A549 (cell line): ENCODE measurements at regions not wholly inside any gene's neighbourhood (a gene's known extent, or its start where the extent isn't known, plus 50 kb on each side); places are given as distances from the start of the nearest gene placed in this dataset.
A peak's percentile ranks its signal among the peaks of the same experiment; 100 is the strongest.

Experiments used
- ATAC-seq, 2 experiments: fragments of 200-7000 bp in 1 of 2; fragments of >200 bp in 1 of 2; cut with Nextera tagmentation in 1 of 2; cut with Tn5 transposase in 1 of 2; 3 replicates each; pipeline versions ENCODE4 v1.8.0 to v1.9.1; 2018 to 2020; ENCODE audit warnings: mild to moderate bottlenecking in 1 of 2, moderate library complexity in 1 of 2
- CTCF ChIA-PET: fragments of 300-600 bp; sonication (Branson Sonifier 250); formaldehyde crosslinking; extraction: SDS; loops from one replicate; lab custom pipeline; 2021; ENCODE audit warnings: antibody characterized with exemption, inconsistent platforms; lab: Yijun Ruan, JAX
- POLR2A ChIA-PET: fragments of 350-600 bp; formaldehyde crosslinking; extraction: SDS; loops from one replicate; lab custom pipeline; 2021; ENCODE audit warnings: antibody characterized with exemption, inconsistent platforms; lab: Yijun Ruan, JAX
- DNase-seq, 2 experiments: peaks; one replicate each; pipeline versions ENCODE4 v3.0.0 to v3.0.0-alpha.2; 2011 to 2016; ENCODE audit warnings: low read depth in 1 of 2, low spot score in 1 of 2
- FAIRE-seq: peaks from 2 replicates; lab custom pipeline; 2011; peaks lifted over from hg19 to GRCh38; lab: Jason Lieb, UNC
- H3K27ac ChIP-seq, 2 experiments: fragments of >200 bp; sonication (Bioruptor Twin); formaldehyde crosslinking; 3 replicates each; pipeline ENCODE4 v1.5.1; 2016 to 2017
- H3K4me1 ChIP-seq: fragments of >200 bp; sonication (Bioruptor Twin); formaldehyde crosslinking; 3 replicates; pipeline ENCODE4 v1.6.1; 2016
- H3K4me2 ChIP-seq: fragments of >200 bp; sonication (Bioruptor Twin); formaldehyde crosslinking; 3 replicates; pipeline ENCODE4 v1.6.1; 2016
- H3K4me3 ChIP-seq: fragments of >200 bp; sonication (Bioruptor Twin); formaldehyde crosslinking; 3 replicates; pipeline ENCODE4 v1.5.1; 2016
- H3K9me3 ChIP-seq: fragments of >200 bp; sonication (Bioruptor Twin); formaldehyde crosslinking; 3 replicates; pipeline ENCODE4 v1.6.1; 2016
- ATOH8 ChIP-seq: fragments of 250-450 bp; sonication (Bioruptor Pico); IDR thresholded peaks from 2 replicates; pipeline ENCODE4 v1.5.0; 2020; ENCODE audit warnings: low read depth, mild to moderate bottlenecking, moderate library complexity
- CBX2 ChIP-seq: fragments of 200-600 bp; sonication (generic); IDR thresholded peaks from 2 replicates; pipeline ENCODE4 v1.6.1; 2016; ENCODE audit warnings: low read depth, mild to moderate bottlenecking, borderline replicate concordance
- CBX8 ChIP-seq: fragments of 200-600 bp; sonication (generic); IDR thresholded peaks from 2 replicates; pipeline ENCODE4 v1.6.1; 2016
- CEBPB ChIP-seq, 2 experiments: fragments of >200 bp in 1 of 2; sonication (Bioruptor Twin) in 1 of 2; formaldehyde crosslinking in 1 of 2; IDR thresholded peaks; 2 replicates each; pipeline ENCODE4 v1.6.1; 2012 to 2016
- EHF ChIP-seq: fragments of 250-450 bp; sonication (Bioruptor Pico); IDR thresholded peaks from 2 replicates; pipeline ENCODE4 v1.5.0; 2020; ENCODE audit warnings: mild to moderate bottlenecking
- EHMT2 ChIP-seq: fragments of 200-600 bp; sonication (generic); IDR thresholded peaks from 2 replicates; pipeline ENCODE4 v1.6.1; 2016; ENCODE audit warnings: antibody characterized with exemption, low read depth, mild to moderate bottlenecking, moderate library complexity
- EP300 ChIP-seq, 2 experiments: fragments of >200 bp; sonication (Bioruptor Twin); formaldehyde crosslinking; IDR thresholded peaks; 2 replicates in 1 of 2; 3 replicates in 1 of 2; pipeline ENCODE4 v1.6.1; 2016 to 2017
- FOSL2 ChIP-seq, 2 experiments: fragments of 450-650 bp in 1 of 2; fragments of >200 bp in 1 of 2; sonication (Bioruptor Twin) in 1 of 2; formaldehyde crosslinking; IDR thresholded peaks; 2 replicates each; pipeline versions ENCODE4 v1.5.0 to v1.6.1; 2016 to 2020; ENCODE audit warnings: mild to moderate bottlenecking in 1 of 2, moderate library complexity in 1 of 2
- FOXS1 ChIP-seq: fragments of 250-450 bp; sonication (Bioruptor Pico); IDR thresholded peaks from 2 replicates; pipeline ENCODE4 v1.5.0; 2020; ENCODE audit warnings: mild to moderate bottlenecking, moderate library complexity
- GATA3 ChIP-seq: IDR thresholded peaks from 2 replicates; pipeline ENCODE4 v1.6.1; 2012; ENCODE audit warnings: borderline replicate concordance
- HDAC2 ChIP-seq: fragments of 200-600 bp; sonication (generic); IDR thresholded peaks from 2 replicates; pipeline ENCODE4 v1.6.1; 2016
- KDM1A ChIP-seq: fragments of 200-600 bp; sonication (generic); IDR thresholded peaks from 2 replicates; pipeline ENCODE4 v1.6.1; 2016; ENCODE audit warnings: low read depth, mild to moderate bottlenecking
- MAFK ChIP-seq: fragments of 450-650 bp; IDR thresholded peaks from 2 replicates; pipeline ENCODE4 v1.6.1; 2014; ENCODE audit not compliant: partially characterized antibody
- MAZ ChIP-seq: fragments of 150-350 bp; IDR thresholded peaks from 2 replicates; pipeline ENCODE4 v1.6.1; 2014; ENCODE audit warnings: antibody characterized with exemption, low read depth, low read length, borderline replicate concordance
- NFE2L2 ChIP-seq: fragments of 150-350 bp; conservative IDR thresholded peaks from 2 replicates; pipeline ENCODE4 v1.6.1; 2014; ENCODE audit warnings: low read length
- RCOR1 ChIP-seq: fragments of 150-350 bp; IDR thresholded peaks from 2 replicates; pipeline ENCODE4 v1.6.1; 2014; ENCODE audit warnings: antibody characterized with exemption, low read length, low read depth
- REST ChIP-seq: fragments of 200-600 bp; sonication (generic); IDR thresholded peaks from 2 replicates; pipeline ENCODE4 v1.6.1; 2016; ENCODE audit warnings: antibody characterized with exemption, mild to moderate bottlenecking, moderate library complexity
- SMC3 ChIP-seq: fragments of >200 bp; sonication (Bioruptor Twin); formaldehyde crosslinking; IDR thresholded peaks from 3 replicates; pipeline ENCODE4 v1.6.1; 2018; ENCODE audit warnings: inconsistent platforms
- USF2 ChIP-seq: fragments of 450-650 bp; IDR thresholded peaks from 2 replicates; pipeline ENCODE4 v1.6.1; 2014; ENCODE audit warnings: antibody characterized with exemption
- ZNF302 ChIP-seq: fragments of 250-450 bp; sonication (Bioruptor Pico); IDR thresholded peaks from 2 replicates; pipeline ENCODE4 v1.9.0; 2021; ENCODE audit warnings: inconsistent platforms, mild to moderate bottlenecking, moderate library complexity
- ZSCAN20 ChIP-seq: fragments of 250-450 bp; sonication (Bioruptor Pico); IDR thresholded peaks from 2 replicates; pipeline ENCODE4 v1.8.0; 2022; ENCODE audit warnings: mild to moderate bottlenecking, moderate library complexity
- WGBS: methylation state at CpG from one replicate; pipeline ENCODE4 v1.1.6; 2017; ENCODE audit errors: missing lambda C conversion rate; 5-methylcytosine and 5-hydroxymethylcytosine counted together

GRCh38 chr5:56518820-56519219 is 285.7 kb upstream of the ANKRD55 start:
- peaks cover 23% of the 10 kb centered on the region; the same call in 2 of the 3 replicates for H3K4me1 ChIP-seq
- 48% methylated on average over 4 of the region's 4 CpGs for WGBS
- no peak for TF ChIP-seq FOSL2 (IDR thresholded peaks at IDR 0.05)
- TF ChIP-seq FOSL2 (CRISPR knock-in tag; IDR thresholded peaks at IDR 0.05): no peak
- TF ChIP-seq ATOH8 (CRISPR knock-in tag): no peak
- TF ChIP-seq ZSCAN20 (CRISPR knock-in tag): no peak
- TF ChIP-seq SMC3: no peak
- no peak for TF ChIP-seq EHMT2
- TF ChIP-seq RCOR1: no peak
- TF ChIP-seq EP300 (IDR thresholded peaks at IDR 0.05): no peak
- TF ChIP-seq, all 56 proteins: peak for 0
- Histone ChIP-seq H3K4me2 (no peak overlapping the region), H3K4me3 (no peak overlapping the region), H3K9me3 (no peaks in the 10 kb centered on the region), H3K27ac (no peak overlapping the region)
- no peak for ATAC-seq
- no peak for FAIRE-seq
- DNase-seq: no peak
- POLR2A ChIA-PET: no interaction called here
- CTCF ChIA-PET: interaction anchor here (1.0 kb wide), 1 partner anchor 28 kb away, joined by 3 read pairs; no protein-coding TSS in a partner anchor

- POLR2A ChIA-PET: no interaction called here
- Histone ChIP-seq H3K27ac (0 out of 6 replicates have a peak overlapping the region, but pooled peaks of 1 of the 2 experiments have one; percentile 44), H3K4me1 (0 out of 3 replicates have a peak, but pooled peaks cover 11% of the 10 kb centered on the region), H3K4me3 (no peak overlapping the region), H3K4me2 (no peak overlapping the region), H3K9me3 (no peaks in the 10 kb centered on the region)
- WGBS: 36% methylated on average over 2 of the region's 2 CpGs
- no peak for TF ChIP-seq FOSL2 (IDR thresholded peaks at IDR 0.05)
- TF ChIP-seq FOSL2 (CRISPR knock-in tag; IDR thresholded peaks at IDR 0.05): no peak
- no peak for TF ChIP-seq GATA3
- TF ChIP-seq CBX2: no peak
- no peak for TF ChIP-seq NFE2L2
- no peak for TF ChIP-seq REST
- no peak for TF ChIP-seq CBX8
- no peak for TF ChIP-seq KDM1A
- TF ChIP-seq CEBPB (IDR thresholded peaks at IDR 0.05): no peak
- TF ChIP-seq RCOR1: no peak
- TF ChIP-seq HDAC2: no peak
- no peak for TF ChIP-seq ZNF302 (CRISPR knock-in tag)
- TF ChIP-seq MAZ: no peak
- no peak for DNase-seq
- FAIRE-seq: no peak
- ATAC-seq: no peak
- CTCF ChIA-PET: no interaction called here
Observed at GRCh38 chr5:56517011-56517416, 283.9 kb upstream of the ANKRD55 start.

GRCh38 chr5:56516441-56516840 is 283.3 kb upstream of the ANKRD55 start:
- Histone ChIP-seq H3K4me2 (no peak overlapping the region), H3K27ac (0 out of 6 replicates have a peak overlapping the region, but pooled peaks of 1 of the 2 experiments have one; percentile 29), H3K4me3 (no peak overlapping the region), H3K4me1 (0 out of 3 replicates have a peak, but pooled peaks cover 11% of the 10 kb centered on the region), H3K9me3 (no peaks in the 10 kb centered on the region)
- 95% methylated on average over 5 of the region's 5 CpGs for WGBS
- CTCF ChIA-PET: no interaction called here
- no peak for FAIRE-seq
- POLR2A ChIA-PET: no interaction called here
- no peak for DNase-seq
- no peak for TF ChIP-seq EHF (CRISPR knock-in tag)
- TF ChIP-seq ZSCAN20 (CRISPR knock-in tag): no peak
- TF ChIP-seq FOXS1 (CRISPR knock-in tag): no peak
- TF ChIP-seq USF2: no peak
- TF ChIP-seq MAFK: no peak
- no peak for ATAC-seq
